ENCODE measurements at regions not wholly inside any gene's neighbourhood (a gene's known extent, or its start where the extent isn't known, plus 50 kb on each side); places are given as distances from the start of the nearest gene placed in this dataset.

DNA sequence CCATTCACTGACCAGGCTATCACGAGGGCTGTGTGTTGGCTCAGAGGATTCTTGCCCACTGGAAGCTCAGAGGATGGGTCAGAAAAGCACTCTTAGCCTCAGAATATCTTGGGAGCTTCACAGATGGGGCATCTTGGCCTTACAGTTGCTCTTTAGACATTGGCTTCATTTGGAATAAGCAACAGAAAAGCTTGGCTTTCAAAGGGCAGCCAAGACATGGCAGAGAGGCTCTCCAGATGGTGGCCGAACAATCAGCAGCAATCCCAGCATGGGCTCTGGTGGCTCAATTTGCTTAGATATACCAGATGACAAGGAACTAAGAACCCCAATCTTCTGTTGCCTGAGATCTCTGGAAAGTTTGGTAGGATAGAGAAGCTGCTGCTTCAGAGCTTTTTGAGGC is 446.2 kb downstream of the ADRA2A start:
- DNase-seq: no peak
- TF ChIP-seq, protein P1, sequence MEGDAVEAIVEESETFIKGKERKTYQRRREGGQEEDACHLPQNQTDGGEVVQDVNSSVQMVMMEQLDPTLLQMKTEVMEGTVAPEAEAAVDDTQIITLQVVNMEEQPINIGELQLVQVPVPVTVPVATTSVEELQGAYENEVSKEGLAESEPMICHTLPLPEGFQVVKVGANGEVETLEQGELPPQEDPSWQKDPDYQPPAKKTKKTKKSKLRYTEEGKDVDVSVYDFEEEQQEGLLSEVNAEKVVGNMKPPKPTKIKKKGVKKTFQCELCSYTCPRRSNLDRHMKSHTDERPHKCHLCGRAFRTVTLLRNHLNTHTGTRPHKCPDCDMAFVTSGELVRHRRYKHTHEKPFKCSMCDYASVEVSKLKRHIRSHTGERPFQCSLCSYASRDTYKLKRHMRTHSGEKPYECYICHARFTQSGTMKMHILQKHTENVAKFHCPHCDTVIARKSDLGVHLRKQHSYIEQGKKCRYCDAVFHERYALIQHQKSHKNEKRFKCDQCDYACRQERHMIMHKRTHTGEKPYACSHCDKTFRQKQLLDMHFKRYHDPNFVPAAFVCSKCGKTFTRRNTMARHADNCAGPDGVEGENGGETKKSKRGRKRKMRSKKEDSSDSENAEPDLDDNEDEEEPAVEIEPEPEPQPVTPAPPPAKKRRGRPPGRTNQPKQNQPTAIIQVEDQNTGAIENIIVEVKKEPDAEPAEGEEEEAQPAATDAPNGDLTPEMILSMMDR (IDR thresholded peaks at IDR 0.05): no peak
- no peaks in the 10 kb centered on the region for H3K36me3 Mint-ChIP-seq (ENCODE audit: low read depth)
- H3K9me3 Mint-ChIP-seq: no peaks in the 10 kb centered on the region
- H3K27me3 Mint-ChIP-seq (ENCODE audit: low read depth, poor library complexity): peaks cover 4% of the 10 kb centered on the region
- H3K4me1 Mint-ChIP-seq: no peaks in the 10 kb centered on the region
- no peak overlapping the region for H3K4me3 Mint-ChIP-seq
- no peak overlapping the region for H3K27ac Mint-ChIP-seq

DNA sequence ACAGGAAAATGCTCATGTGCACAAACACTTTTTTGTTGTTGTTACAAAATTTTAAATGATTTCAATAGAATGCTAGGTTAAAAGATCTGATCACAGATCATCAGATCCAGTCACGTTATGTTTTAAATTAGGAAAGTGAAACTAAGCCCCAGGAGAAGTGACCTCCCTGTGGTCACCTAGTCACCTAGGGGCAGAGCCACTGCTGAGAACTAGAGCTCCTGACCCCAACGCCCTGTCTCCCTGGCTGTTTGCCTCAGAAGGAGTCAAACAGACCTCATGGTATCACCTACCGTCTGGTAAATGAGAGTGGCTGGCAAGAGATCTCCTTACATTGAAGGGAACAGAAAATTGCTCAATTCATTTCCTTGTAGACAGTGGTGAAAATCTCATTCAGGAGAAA is 447.3 kb downstream of the ADRA2A start:
- no peak overlapping the region for H3K27ac Mint-ChIP-seq
- no peaks in the 10 kb centered on the region for H3K4me1 Mint-ChIP-seq
- DNase-seq: no peak
- H3K9me3 Mint-ChIP-seq: no peaks in the 10 kb centered on the region
- H3K4me3 Mint-ChIP-seq: no peak overlapping the region
- H3K36me3 Mint-ChIP-seq (ENCODE audit: low read depth): no peaks in the 10 kb centered on the region
- H3K27me3 Mint-ChIP-seq (ENCODE audit: low read depth, poor library complexity): peaks cover 4% of the 10 kb centered on the region
- TF ChIP-seq, protein P1 (IDR thresholded peaks at IDR 0.05): no peak

DNA sequence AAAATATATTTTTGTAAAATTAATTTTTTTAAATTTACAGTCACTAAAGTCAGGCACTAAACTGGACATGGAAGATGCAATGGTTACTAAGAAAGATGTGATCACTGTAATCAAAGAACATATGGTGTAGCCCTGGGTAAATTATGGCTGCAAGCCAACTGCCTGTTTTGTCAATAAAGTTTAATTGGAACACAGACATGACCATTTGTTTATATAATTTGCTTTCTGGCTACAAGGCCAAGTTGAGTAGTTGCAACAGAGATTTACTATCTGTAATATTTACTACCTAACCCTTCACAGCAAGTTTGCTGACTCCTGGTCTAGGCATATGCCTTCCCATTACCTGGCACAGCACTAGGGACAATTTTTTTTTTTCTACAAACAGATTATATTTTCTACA is 448.9 kb downstream of the ADRA2A start:
- TF ChIP-seq, protein P1 (IDR thresholded peaks at IDR 0.05): no peak
- Mint-ChIP-seq H3K4me1 (no peaks in the 10 kb centered on the region), H3K27me3 (ENCODE audit: low read depth, poor library complexity) (no peaks in the 10 kb centered on the region), H3K36me3 (ENCODE audit: low read depth) (no peaks in the 10 kb centered on the region), H3K4me3 (no peak overlapping the region), H3K9me3 (no peaks in the 10 kb centered on the region), H3K27ac (no peak overlapping the region)
- DNase-seq: no peak

DNA sequence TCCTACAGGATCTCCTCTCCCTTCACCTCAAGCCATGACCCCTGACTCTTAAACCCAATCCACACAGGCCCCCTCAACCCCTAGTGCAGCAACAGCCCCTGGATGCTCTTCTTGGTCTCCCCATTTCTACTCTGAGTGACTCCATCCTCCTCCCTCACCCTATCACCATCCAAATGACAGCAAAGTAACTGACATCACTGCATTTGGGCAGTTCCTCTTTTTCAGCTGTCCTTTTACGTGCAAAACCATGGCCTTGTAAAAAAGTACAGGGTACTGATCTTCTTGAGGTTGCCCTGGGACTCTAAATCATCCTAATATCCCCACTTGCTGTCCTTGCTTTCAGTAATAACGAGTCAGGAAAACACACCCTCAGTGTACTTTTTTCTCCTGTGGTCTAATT is 454.9 kb downstream of the ADRA2A start:
- TF ChIP-seq, protein P1 (IDR thresholded peaks at IDR 0.05): no peak
- H3K4me1 Mint-ChIP-seq: no peaks in the 10 kb centered on the region
- peaks cover 4% of the 10 kb centered on the region for H3K27me3 Mint-ChIP-seq (ENCODE audit: low read depth, poor library complexity)
- no peak overlapping the region for H3K27ac Mint-ChIP-seq
- no peaks in the 10 kb centered on the region for H3K9me3 Mint-ChIP-seq
- H3K4me3 Mint-ChIP-seq: no peak overlapping the region
- DNase-seq: no peak
- H3K36me3 Mint-ChIP-seq (ENCODE audit: low read depth): no peaks in the 10 kb centered on the region

DNA sequence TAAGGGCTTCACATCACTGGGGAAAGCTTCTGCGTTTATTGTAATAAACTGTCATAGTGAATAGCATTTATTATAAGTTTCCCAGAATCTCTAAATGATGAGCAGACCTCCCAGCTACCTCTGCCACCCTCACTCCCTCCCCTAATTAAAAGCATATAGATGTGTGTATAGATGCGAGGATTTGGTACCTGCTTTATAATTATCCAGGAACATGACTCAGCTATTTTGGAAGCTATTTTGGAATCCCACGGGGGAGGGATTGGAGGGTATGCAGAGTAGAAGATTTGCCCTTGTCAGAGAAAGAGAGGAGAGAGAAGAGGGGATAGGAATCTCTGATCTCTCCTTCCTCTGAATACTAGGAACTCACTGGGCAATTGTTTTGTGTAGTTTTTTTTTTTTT is 455.3 kb downstream of the ADRA2A start:
- H3K36me3 Mint-ChIP-seq (ENCODE audit: low read depth): no peaks in the 10 kb centered on the region
- H3K4me3 Mint-ChIP-seq: no peak overlapping the region
- H3K4me1 Mint-ChIP-seq: no peaks in the 10 kb centered on the region
- no peaks in the 10 kb centered on the region for H3K9me3 Mint-ChIP-seq
- peaks cover 4% of the 10 kb centered on the region for H3K27me3 Mint-ChIP-seq (ENCODE audit: low read depth, poor library complexity)
- H3K27ac Mint-ChIP-seq: no peak overlapping the region
- TF ChIP-seq, protein P1 (IDR thresholded peaks at IDR 0.05): no peak
- DNase-seq: no peak

DNA sequence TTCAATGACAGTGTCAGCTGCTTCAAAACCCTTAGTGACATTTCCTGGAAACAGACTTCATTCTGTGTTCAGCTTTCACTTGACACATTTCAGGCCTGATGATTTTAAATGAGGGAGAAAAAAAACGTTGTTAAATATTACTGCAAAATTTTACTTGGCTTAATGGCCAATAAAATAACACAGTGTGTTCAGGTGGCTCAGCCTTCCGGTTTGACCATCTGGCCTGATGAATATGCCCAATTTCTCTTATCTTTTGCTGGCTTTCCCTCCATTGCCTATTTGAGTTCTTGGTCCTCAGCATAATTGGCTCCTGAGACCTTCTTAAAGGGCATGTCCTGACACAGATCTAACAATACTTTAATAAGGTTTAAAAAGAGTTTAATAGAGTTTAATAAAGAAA is 462.4 kb downstream of the ADRA2A start:
- no peak overlapping the region for H3K27ac Mint-ChIP-seq
- H3K9me3 Mint-ChIP-seq: no peaks in the 10 kb centered on the region
- no peak overlapping the region for H3K4me3 Mint-ChIP-seq
- H3K4me1 Mint-ChIP-seq: no peaks in the 10 kb centered on the region
- TF ChIP-seq, protein P1 (IDR thresholded peaks at IDR 0.05): no peak
- peaks cover 10% of the 10 kb centered on the region for H3K27me3 Mint-ChIP-seq (ENCODE audit: low read depth, poor library complexity)
- no peaks in the 10 kb centered on the region for H3K36me3 Mint-ChIP-seq (ENCODE audit: low read depth)
- no peak for DNase-seq
